AG10803 (cell line): ENCODE measurements at regions not wholly inside any gene's neighbourhood (a gene's known extent, or its start where the extent isn't known, plus 50 kb on each side); places are given as distances from the start of the nearest gene placed in this dataset.

Source experiments
- DNase-seq: peaks from one replicate; pipeline ENCODE4 v3.0.0; 2010; ENCODE audit warnings: low read depth
- H3K4me3 ChIP-seq: 2 replicates; pipeline ENCODE4 v1.5.1; 2011; ENCODE audit warnings: mild to moderate bottlenecking, low read length, control low read depth
- TF ChIP-seq, protein P1 (sequence below): conservative IDR thresholded peaks from 2 replicates; pipeline ENCODE4 v1.5.1; 2011; ENCODE audit warnings: mild to moderate bottlenecking, low read length, control low read depth, inconsistent platforms

DNA sequence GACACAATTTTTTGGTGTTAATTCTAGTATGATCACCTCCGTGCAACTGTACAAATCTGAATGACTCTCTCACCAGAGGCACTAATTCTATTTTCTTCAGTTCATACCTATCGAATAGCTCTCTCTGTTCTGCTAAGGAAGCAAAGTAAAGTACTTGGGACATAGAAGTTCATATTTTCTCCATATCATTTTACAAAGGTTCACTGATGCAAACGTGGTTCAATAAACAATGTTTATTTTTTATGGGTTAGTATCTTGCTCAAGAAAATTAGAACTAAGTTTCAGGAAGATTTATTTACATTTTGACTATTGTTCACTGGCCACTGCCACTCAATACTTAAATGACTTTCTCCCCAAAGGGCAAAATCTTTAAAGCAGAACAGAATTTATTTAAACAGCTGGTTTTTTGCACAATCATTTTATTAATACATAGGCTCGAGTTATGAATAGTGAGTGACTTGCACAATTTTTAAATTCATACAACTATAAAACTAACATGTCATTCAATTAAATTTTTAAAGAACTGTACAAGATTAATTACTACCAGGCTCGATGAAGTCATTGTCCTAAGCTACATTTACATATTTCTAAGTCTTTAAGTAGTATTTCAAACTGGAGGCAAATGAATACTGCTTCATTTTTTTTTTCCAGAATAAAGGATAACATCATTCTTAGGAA is 255.8 kb downstream of the C16orf95 start:
- TF ChIP-seq, protein P1, sequence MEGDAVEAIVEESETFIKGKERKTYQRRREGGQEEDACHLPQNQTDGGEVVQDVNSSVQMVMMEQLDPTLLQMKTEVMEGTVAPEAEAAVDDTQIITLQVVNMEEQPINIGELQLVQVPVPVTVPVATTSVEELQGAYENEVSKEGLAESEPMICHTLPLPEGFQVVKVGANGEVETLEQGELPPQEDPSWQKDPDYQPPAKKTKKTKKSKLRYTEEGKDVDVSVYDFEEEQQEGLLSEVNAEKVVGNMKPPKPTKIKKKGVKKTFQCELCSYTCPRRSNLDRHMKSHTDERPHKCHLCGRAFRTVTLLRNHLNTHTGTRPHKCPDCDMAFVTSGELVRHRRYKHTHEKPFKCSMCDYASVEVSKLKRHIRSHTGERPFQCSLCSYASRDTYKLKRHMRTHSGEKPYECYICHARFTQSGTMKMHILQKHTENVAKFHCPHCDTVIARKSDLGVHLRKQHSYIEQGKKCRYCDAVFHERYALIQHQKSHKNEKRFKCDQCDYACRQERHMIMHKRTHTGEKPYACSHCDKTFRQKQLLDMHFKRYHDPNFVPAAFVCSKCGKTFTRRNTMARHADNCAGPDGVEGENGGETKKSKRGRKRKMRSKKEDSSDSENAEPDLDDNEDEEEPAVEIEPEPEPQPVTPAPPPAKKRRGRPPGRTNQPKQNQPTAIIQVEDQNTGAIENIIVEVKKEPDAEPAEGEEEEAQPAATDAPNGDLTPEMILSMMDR: no peak

DNA sequence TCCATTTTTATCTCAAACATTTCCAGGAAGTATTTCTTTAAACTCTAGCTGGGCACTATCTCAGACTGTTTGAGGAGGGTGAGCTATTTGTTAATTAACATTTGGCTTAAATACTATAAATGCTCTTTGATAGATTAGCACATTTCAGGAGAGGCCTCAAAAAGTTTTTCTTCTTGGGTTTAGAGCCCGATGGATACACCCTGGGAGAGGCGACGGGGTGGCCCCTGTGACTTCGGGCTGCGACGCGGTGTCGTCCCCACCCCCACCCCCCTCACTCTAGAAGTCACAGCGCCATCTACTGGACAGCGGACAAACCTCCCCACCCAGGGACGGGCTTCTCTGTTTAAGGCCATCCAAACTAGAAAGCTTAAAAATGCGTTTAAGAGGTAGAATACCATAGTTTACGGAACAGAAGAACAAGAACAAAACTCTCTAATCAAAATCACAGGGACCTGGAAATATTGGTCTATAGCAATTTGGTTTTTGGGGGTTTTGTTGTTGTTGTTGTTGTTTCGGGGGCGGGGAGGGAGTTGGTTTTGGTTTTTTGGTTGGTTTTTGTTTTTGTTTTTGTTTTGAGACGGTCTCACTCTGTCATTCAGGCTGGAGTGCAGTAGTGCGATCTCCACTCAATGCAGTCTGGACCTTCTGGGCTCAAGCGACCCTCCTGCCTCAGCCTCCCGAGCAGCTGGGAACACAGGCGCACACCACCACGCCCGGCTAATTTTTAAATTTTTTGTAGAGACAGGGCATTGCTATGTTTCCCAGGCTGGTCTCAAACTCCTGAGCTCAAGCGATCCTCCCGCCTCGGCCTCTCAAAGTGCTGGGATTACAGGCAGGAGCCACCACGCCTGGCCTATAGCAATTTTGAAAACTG is 254.4 kb downstream of the C16orf95 start:
- peak; percentile 58 for DNase-seq
- TF ChIP-seq, protein P1: peak; percentile 80
- no peak overlapping the region for H3K4me3 ChIP-seq

More for the DNA sequence above, 255.8 kb downstream of the C16orf95 start:
- H3K4me3 ChIP-seq: no peak overlapping the region
- no peak for DNase-seq

DNA sequence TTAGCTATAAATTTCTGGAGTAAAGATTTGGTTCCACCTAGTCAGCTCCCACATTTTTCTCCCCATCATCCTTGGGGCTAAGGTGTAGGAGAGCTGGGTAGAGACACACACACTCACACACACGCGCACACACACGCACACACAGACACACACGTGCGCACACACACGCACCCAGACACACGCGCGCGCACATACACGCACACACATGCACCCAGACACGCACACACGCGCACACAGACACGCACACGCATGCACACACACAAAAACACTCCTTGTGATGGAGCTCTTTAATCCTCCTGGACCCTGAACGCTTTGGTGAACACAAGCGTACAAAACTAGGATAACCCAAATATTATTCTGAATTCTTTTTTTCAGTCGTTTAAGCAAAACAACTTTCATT is 253.6 kb downstream of the C16orf95 start:
- H3K4me3 ChIP-seq: no peak overlapping the region
- no peak for DNase-seq
- TF ChIP-seq, protein P1: no peak

DNA sequence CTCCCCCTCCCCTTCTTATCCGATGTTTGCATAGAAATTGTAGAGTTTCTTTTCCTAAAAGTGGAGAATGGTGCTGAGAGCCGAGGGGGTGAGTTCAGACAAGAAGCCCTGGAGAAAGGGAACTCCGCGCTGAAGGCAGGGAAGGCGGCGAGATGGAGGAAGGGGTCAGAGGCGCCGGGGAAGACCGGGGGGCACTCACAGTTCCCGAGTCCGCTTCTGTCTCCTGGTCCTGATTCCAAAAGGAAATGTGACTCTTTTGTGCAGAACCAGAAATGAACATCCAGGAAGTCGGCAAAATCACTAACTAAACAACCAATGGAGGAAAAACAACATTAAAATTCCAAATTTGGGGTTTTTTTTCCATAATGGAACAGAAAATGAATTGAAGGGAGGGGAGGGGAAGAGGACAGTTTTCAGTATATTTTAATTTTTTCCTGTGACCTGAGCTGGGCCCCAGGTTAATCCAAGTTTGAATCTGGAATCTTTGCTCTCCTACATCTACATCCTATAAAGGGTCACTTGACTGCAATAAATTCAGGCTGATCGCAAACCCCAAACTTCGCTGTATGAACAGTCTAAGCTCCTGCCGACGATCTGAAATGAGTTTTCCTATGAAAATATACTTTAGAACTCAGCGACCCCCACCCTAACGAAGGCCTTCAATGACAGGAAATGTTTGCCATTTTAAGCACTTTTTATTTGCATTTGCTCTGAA is 252.3 kb downstream of the C16orf95 start:
- TF ChIP-seq, protein P1: no peak
- no peak for DNase-seq
- no peak overlapping the region for H3K4me3 ChIP-seq

DNA sequence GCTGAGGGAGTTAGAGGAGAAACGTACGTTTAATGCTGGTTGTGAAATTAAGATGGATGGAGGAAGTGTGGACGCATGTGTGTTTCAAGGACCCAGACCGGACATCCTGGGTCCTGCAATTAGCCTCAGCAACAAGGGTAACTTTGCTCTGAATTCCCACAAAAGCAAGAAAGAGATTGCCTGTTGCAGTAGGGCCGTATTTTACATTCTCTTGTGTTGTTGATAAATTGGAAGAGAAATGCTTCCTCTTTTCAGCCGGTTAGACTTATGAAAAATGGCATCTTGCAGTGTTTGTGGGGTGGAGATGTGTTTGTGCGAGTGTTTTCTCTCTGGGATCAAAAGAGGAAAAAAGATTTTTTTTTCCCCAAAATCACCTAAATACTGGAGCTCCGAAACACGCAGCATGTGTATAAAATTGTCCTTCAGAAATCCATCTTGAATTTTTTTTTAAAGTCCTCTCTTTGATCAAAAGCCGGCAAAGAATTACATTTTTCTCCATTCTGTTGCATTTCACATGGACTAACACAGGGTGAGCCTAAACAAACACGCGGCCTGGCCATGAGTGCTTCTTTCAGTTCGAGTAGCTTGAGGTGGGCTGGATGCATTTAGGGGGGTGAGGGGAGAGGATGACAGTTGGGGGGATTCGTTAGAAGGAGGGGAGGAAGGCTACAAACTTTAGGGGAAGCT is 251.6 kb downstream of the C16orf95 start:
- TF ChIP-seq, protein P1: no peak

DNA sequence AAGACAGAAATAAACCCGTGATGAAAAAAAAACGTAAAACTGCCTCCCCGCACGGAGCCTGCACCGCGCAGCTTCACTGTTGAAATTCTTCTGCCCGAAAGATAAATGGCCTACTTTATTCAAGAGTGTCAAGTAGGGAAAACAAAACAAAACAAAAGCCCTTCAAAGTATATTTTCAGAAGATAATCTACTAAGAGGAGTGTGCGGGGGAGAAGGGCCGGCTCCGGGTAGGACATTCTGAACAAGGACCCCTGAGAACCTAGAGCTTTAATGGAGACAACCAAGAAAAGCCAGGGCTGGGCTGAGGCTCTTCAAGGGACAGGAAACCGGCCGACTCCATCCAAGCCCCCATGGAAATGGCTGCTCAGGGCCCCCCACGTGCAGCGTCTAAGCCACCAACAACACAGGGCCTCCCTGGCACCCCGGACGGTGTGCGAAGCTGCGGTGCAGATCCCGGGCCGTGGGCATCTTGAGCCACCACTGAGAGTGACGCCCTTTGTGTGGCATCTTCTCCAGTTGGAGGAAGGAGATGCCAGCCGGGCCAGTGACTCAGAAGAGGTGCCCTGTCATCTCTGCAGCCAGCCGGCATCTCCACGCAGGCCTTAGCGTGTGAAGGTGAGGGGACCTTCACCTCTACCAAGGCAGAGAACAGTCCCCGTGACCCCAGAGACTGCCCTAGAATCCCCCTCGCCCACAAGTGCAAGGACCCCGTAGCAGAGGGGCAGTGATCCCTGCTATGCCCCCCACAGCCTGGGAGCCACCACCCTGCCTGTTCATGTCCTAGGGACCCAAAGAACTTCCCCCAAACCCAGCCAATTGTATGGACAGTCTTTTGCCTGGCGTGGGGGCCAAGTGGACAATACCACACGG is 250.8 kb downstream of the C16orf95 start:
- no peak overlapping the region for H3K4me3 ChIP-seq
- no peak for DNase-seq
- TF ChIP-seq, protein P1: no peak

More for the DNA sequence above, 251.6 kb downstream of the C16orf95 start:
- no peak overlapping the region for H3K4me3 ChIP-seq
- no peak for DNase-seq
